H1 (cell line): ENCODE measurements at regions not wholly inside any gene's neighbourhood (a gene's known extent, or its start where the extent isn't known, plus 50 kb on each side); places are given as distances from the start of the nearest gene placed in this dataset.

Experiments
- SIN3A ChIP-seq, 2 experiments: IDR thresholded peaks in 1 of 2; conservative IDR thresholded peaks in 1 of 2; 2 replicates each; pipeline ENCODE4 v1.6.1; 2011 to 2012; ENCODE audit warnings: low read length in 2 of 2, improper control_type of control experiment in 1 of 2, low read depth in 1 of 2, mild to moderate bottlenecking in 1 of 2
- TF ChIP-seq, protein P1 (sequence below): fragments of 300-600 bp; sonication (generic); IDR thresholded peaks from 2 replicates; pipeline ENCODE4 v1.7.1; 2012; ENCODE audit warnings: low read length, moderate library complexity, mild to moderate bottlenecking, inconsistent platforms; ENCODE audit not compliant: insufficient replicate concordance
- TF ChIP-seq, protein P2 (sequence below): IDR thresholded peaks from 2 replicates; pipeline ENCODE4 v1.6.1; 2012; ENCODE audit warnings: low read length, inconsistent platforms

DNA sequence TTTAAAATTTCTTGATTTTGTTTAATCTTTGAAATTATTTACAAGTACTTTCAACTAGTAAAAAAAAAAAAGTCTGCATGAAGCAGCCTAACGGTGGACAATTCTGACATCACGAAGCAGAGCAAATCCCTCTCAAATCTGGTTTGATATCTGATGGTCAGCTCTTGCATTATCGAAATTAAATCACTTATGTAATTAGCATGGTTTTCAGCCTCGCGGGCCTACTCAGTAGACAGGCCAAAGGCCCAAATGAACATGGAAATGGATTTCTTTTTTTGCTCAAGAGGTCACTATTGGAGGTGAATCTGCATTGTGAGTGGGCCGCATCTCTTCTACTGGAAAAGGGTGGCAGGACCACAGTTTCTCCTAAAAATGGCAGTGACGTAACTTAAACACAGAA lies 209.8 kb downstream of the NR2F2 start (continued):
- TF ChIP-seq, protein P1, sequence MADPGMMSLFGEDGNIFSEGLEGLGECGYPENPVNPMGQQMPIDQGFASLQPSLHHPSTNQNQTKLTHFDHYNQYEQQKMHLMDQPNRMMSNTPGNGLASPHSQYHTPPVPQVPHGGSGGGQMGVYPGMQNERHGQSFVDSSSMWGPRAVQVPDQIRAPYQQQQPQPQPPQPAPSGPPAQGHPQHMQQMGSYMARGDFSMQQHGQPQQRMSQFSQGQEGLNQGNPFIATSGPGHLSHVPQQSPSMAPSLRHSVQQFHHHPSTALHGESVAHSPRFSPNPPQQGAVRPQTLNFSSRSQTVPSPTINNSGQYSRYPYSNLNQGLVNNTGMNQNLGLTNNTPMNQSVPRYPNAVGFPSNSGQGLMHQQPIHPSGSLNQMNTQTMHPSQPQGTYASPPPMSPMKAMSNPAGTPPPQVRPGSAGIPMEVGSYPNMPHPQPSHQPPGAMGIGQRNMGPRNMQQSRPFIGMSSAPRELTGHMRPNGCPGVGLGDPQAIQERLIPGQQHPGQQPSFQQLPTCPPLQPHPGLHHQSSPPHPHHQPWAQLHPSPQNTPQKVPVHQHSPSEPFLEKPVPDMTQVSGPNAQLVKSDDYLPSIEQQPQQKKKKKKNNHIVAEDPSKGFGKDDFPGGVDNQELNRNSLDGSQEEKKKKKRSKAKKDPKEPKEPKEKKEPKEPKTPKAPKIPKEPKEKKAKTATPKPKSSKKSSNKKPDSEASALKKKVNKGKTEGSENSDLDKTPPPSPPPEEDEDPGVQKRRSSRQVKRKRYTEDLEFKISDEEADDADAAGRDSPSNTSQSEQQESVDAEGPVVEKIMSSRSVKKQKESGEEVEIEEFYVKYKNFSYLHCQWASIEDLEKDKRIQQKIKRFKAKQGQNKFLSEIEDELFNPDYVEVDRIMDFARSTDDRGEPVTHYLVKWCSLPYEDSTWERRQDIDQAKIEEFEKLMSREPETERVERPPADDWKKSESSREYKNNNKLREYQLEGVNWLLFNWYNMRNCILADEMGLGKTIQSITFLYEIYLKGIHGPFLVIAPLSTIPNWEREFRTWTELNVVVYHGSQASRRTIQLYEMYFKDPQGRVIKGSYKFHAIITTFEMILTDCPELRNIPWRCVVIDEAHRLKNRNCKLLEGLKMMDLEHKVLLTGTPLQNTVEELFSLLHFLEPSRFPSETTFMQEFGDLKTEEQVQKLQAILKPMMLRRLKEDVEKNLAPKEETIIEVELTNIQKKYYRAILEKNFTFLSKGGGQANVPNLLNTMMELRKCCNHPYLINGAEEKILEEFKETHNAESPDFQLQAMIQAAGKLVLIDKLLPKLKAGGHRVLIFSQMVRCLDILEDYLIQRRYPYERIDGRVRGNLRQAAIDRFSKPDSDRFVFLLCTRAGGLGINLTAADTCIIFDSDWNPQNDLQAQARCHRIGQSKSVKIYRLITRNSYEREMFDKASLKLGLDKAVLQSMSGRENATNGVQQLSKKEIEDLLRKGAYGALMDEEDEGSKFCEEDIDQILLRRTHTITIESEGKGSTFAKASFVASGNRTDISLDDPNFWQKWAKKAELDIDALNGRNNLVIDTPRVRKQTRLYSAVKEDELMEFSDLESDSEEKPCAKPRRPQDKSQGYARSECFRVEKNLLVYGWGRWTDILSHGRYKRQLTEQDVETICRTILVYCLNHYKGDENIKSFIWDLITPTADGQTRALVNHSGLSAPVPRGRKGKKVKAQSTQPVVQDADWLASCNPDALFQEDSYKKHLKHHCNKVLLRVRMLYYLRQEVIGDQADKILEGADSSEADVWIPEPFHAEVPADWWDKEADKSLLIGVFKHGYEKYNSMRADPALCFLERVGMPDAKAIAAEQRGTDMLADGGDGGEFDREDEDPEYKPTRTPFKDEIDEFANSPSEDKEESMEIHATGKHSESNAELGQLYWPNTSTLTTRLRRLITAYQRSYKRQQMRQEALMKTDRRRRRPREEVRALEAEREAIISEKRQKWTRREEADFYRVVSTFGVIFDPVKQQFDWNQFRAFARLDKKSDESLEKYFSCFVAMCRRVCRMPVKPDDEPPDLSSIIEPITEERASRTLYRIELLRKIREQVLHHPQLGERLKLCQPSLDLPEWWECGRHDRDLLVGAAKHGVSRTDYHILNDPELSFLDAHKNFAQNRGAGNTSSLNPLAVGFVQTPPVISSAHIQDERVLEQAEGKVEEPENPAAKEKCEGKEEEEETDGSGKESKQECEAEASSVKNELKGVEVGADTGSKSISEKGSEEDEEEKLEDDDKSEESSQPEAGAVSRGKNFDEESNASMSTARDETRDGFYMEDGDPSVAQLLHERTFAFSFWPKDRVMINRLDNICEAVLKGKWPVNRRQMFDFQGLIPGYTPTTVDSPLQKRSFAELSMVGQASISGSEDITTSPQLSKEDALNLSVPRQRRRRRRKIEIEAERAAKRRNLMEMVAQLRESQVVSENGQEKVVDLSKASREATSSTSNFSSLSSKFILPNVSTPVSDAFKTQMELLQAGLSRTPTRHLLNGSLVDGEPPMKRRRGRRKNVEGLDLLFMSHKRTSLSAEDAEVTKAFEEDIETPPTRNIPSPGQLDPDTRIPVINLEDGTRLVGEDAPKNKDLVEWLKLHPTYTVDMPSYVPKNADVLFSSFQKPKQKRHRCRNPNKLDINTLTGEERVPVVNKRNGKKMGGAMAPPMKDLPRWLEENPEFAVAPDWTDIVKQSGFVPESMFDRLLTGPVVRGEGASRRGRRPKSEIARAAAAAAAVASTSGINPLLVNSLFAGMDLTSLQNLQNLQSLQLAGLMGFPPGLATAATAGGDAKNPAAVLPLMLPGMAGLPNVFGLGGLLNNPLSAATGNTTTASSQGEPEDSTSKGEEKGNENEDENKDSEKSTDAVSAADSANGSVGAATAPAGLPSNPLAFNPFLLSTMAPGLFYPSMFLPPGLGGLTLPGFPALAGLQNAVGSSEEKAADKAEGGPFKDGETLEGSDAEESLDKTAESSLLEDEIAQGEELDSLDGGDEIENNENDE: no peak
- TF ChIP-seq, protein P2, sequence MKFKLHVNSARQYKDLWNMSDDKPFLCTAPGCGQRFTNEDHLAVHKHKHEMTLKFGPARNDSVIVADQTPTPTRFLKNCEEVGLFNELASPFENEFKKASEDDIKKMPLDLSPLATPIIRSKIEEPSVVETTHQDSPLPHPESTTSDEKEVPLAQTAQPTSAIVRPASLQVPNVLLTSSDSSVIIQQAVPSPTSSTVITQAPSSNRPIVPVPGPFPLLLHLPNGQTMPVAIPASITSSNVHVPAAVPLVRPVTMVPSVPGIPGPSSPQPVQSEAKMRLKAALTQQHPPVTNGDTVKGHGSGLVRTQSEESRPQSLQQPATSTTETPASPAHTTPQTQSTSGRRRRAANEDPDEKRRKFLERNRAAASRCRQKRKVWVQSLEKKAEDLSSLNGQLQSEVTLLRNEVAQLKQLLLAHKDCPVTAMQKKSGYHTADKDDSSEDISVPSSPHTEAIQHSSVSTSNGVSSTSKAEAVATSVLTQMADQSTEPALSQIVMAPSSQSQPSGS: no peak
- TF ChIP-seq SIN3A (conservative IDR thresholded peaks at IDR 0.05 in 1 of 2, IDR thresholded peaks at IDR 0.05 in 1 of 2; ENCODE audit: low read depth in 1 of 2, low read length in 2 of 2): no peak
- TF ChIP-seq, all 59 proteins: peak for 0
